ENCODE measurements at regions not wholly inside any gene's neighbourhood (a gene's known extent, or its start where the extent isn't known, plus 50 kb on each side); places are given as distances from the start of the nearest gene placed in this dataset.

DNA sequence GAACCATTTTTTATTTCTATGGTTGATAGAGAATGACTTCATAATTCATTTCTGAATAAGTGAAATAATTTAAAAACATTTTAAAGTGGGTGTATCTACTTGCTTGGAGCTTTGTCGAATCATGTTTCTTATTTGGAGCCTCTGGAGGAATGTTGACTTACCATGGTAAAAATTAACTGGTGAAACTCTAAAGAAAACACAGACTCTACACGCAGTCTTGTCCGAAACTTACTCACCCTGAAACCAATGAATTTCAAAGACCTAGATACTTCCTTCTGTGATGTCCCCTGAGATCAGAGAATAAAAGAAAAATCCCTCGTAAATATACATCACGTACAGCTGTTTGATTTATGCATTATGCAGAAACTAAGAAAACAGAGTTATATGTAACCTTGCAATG is 665.2 kb upstream of the NRXN1 start:
- H3K4me3 ChIP-seq, result no peak overlapping the region
- DNase-seq (ENCODE audit: low spot score), result no peak
- no peak overlapping the region for H3K27ac ChIP-seq
- TF ChIP-seq CTCF (IDR thresholded peaks at IDR 0.05), result no peak

DNA sequence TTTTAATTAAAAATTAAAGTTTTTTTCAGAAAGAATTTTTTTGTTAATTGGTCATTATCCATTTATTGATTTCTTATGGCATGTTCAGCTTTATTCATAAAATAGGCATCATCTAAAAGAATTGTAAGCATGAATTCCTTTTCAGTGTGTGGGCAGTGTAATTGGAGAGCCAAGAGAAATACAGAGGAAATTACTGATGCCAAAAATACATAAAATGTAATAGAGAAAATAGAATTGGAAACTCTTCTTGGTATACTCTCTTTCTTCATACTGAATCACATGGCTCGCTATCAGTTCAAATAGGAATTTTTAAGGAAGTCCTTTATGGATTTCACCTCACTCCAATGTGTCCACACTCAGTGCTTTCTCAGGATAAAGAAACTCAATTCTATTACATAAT is 663.6 kb upstream of the NRXN1 start:
- no peak overlapping the region for H3K27ac ChIP-seq
- TF ChIP-seq CTCF (IDR thresholded peaks at IDR 0.05), result no peak
- DNase-seq (ENCODE audit: low spot score), result no peak
- no peak overlapping the region for H3K4me3 ChIP-seq

DNA sequence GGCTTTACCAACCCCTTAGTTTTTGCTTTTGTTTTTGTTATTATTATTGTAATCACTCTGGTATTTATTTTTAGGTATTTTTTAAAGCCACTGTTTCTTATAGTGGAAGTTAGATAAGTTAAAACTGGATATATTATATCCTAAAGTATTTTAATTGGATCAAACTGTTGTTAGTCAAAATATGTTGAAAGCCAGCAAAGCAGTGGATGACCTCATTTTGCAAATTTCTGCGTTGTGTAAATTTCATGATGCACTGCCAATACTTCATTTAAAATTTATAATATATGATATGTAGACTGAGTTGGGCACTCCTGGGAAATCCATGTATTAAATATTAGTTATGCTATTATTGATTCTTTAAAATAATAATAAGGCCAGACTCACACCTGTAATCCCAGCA is 661.7 kb upstream of the NRXN1 start:
- no peak for DNase-seq (ENCODE audit: low spot score)
- TF ChIP-seq CTCF (IDR thresholded peaks at IDR 0.05), result no peak
- Histone ChIP-seq H3K4me3 (no peak overlapping the region), H3K27ac (no peak overlapping the region)

DNA sequence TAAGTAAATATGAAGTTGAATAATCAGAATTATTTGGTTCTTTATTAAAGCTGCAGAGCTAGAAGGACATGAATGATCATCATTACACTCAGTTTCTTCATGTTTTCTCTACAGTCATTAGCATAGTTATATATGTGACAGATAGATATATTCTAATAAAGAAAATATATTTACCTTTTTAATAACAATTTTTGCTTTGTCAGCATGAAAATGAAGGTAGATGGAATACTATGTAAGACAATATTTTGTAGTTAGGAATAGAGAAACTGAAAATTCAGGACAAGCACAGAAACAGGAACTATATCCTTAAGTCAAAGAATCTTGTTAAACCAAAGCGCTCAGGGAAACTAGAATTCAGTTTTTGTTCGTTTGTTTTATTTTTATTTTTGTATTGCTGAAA is 649.9 kb upstream of the NRXN1 start:
- no peak for DNase-seq (ENCODE audit: low spot score)
- Histone ChIP-seq H3K27ac (no peak overlapping the region), H3K4me3 (no peak overlapping the region)
- TF ChIP-seq CTCF (IDR thresholded peaks at IDR 0.05), result no peak

- Histone ChIP-seq H3K27ac (no peak overlapping the region), H3K4me3 (no peak overlapping the region)
- TF ChIP-seq CTCF (IDR thresholded peaks at IDR 0.05), result no peak
- DNase-seq (ENCODE audit: low spot score), result no peak
Observed at GRCh38 chr2:51673628-51674027, 641.7 kb upstream of the NRXN1 start.

- no peak for TF ChIP-seq CTCF (IDR thresholded peaks at IDR 0.05)
- no peak for DNase-seq (ENCODE audit: low spot score)
- no peak overlapping the region for H3K27ac ChIP-seq
- no peak overlapping the region for H3K4me3 ChIP-seq
Observed at GRCh38 chr2:51667679-51668078, 635.7 kb upstream of the NRXN1 start.

GRCh38 chr2:51662187-51662586 is 630.3 kb upstream of the NRXN1 start:
- no peak for DNase-seq (ENCODE audit: low spot score)
- TF ChIP-seq CTCF (IDR thresholded peaks at IDR 0.05), result no peak
- no peak overlapping the region for H3K27ac ChIP-seq
- H3K4me3 ChIP-seq, result no peak overlapping the region
